ENCODE measurements at regions not wholly inside any gene's neighbourhood (a gene's known extent, or its start where the extent isn't known, plus 50 kb on each side); places are given as distances from the start of the nearest gene placed in this dataset.

DNA sequence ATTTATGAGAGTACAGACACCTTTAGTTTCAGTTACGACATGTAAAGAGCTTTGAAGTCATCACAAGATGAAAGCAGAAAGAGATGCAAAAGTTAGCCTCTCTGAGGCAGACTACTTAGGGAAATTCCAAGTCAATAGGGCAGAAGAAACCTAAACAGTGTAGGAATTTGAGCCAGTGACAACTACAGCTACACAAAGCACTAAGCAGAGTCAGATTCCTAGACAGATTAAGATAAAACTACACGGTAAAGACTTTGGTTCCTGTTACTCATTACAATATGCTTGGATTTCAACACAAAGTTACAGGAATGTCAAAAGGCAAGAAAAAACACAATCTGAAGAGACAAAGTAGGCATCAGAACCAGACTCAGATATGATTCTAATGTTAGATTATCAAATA, 1302.3 kb downstream of the FSCB start:
- Histone ChIP-seq H3K36me3 (ENCODE audit: control insufficient read depth, insufficient read depth, low read length) (no peaks in the 10 kb centered on the region), H3K27me3 (ENCODE audit: control insufficient read depth, insufficient read depth, low read length) (no peaks in the 10 kb centered on the region), H3K9ac (ENCODE audit: insufficient read depth, low read length) (no peak overlapping the region), H4K20me1 (ENCODE audit: control insufficient read depth, extremely low read depth, insufficient read depth, low read length) (no peaks in the 10 kb centered on the region), H3K4me3 (replicated peaks in 1 of 4; ENCODE audit: control extremely low read depth in 1 of 4, insufficient read depth in 1 of 4, low read depth in 3 of 4, low read length in 4 of 4) (no peak overlapping the region), H3K4me1 (ENCODE audit: control insufficient read depth, extremely low read depth, insufficient read depth, low read length) (no peaks in the 10 kb centered on the region), H3K27ac (ENCODE audit: insufficient read depth, low read length) (no peak overlapping the region), H3K9me3 (ENCODE audit: control insufficient read depth, insufficient read depth, low read depth, low read length) (no peaks in the 10 kb centered on the region), H2AFZ (ENCODE audit: low read length) (no peak overlapping the region), H3K4me2 (ENCODE audit: extremely low read depth, insufficient read depth, low read length) (no peak overlapping the region), H3K79me2 (ENCODE audit: control insufficient read depth, insufficient read depth, low read length) (no peaks in the 10 kb centered on the region)
- no peak for TF ChIP-seq EZH2 (IDR thresholded peaks at IDR 0.05; ENCODE audit: low read length, missing control alignments)
- TF ChIP-seq, protein P1, sequence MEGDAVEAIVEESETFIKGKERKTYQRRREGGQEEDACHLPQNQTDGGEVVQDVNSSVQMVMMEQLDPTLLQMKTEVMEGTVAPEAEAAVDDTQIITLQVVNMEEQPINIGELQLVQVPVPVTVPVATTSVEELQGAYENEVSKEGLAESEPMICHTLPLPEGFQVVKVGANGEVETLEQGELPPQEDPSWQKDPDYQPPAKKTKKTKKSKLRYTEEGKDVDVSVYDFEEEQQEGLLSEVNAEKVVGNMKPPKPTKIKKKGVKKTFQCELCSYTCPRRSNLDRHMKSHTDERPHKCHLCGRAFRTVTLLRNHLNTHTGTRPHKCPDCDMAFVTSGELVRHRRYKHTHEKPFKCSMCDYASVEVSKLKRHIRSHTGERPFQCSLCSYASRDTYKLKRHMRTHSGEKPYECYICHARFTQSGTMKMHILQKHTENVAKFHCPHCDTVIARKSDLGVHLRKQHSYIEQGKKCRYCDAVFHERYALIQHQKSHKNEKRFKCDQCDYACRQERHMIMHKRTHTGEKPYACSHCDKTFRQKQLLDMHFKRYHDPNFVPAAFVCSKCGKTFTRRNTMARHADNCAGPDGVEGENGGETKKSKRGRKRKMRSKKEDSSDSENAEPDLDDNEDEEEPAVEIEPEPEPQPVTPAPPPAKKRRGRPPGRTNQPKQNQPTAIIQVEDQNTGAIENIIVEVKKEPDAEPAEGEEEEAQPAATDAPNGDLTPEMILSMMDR (conservative IDR thresholded peaks at IDR 0.05 in 1 of 2, IDR thresholded peaks at IDR 0.05 in 1 of 2; ENCODE audit: low read depth in 1 of 2, low read length in 2 of 2) = no peak
- no peak for DNase-seq (ENCODE audit: low read depth in 2 of 2)

DNA sequence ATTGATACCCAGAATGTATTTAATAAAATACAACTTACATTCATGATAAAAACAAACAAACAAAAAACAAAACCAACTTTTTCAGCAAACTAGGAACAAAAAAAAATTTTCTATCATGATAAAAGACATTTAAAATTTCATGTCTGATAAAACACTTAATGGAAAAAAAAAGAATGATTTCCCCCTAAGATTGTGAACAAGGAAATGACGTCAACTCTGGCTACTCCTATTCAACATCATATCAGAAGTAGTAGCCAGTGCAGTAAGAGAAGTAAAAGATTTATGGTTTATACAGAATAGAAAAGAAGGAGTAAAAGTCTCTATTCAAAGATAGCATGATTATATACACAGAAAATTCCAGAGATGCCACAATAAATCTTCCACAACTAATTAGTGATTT, 1306.6 kb downstream of the FSCB start:
- no peaks in the 10 kb centered on the region for H3K79me2 ChIP-seq (ENCODE audit: control insufficient read depth, insufficient read depth, low read length)
- TF ChIP-seq, protein P1 (conservative IDR thresholded peaks at IDR 0.05 in 1 of 2, IDR thresholded peaks at IDR 0.05 in 1 of 2; ENCODE audit: low read depth in 1 of 2, low read length in 2 of 2) = no peak
- TF ChIP-seq EZH2 (IDR thresholded peaks at IDR 0.05; ENCODE audit: low read length, missing control alignments) = no peak
- no peak overlapping the region for H3K9ac ChIP-seq (ENCODE audit: insufficient read depth, low read length)
- no peak overlapping the region for H3K4me2 ChIP-seq (ENCODE audit: extremely low read depth, insufficient read depth, low read length)
- no peak overlapping the region for H2AFZ ChIP-seq (ENCODE audit: low read length)
- no peak overlapping the region for H3K4me3 ChIP-seq (replicated peaks in 1 of 4; ENCODE audit: control extremely low read depth in 1 of 4, insufficient read depth in 1 of 4, low read depth in 3 of 4, low read length in 4 of 4)
- H3K9me3 ChIP-seq (ENCODE audit: control insufficient read depth, insufficient read depth, low read depth, low read length) = no peaks in the 10 kb centered on the region
- H4K20me1 ChIP-seq (ENCODE audit: control insufficient read depth, extremely low read depth, insufficient read depth, low read length) = no peaks in the 10 kb centered on the region
- H3K4me1 ChIP-seq (ENCODE audit: control insufficient read depth, extremely low read depth, insufficient read depth, low read length) = no peaks in the 10 kb centered on the region
- no peak for DNase-seq (ENCODE audit: low read depth in 2 of 2)
- no peaks in the 10 kb centered on the region for H3K36me3 ChIP-seq (ENCODE audit: control insufficient read depth, insufficient read depth, low read length)
- H3K27me3 ChIP-seq (ENCODE audit: control insufficient read depth, insufficient read depth, low read length) = no peaks in the 10 kb centered on the region
- H3K27ac ChIP-seq (ENCODE audit: insufficient read depth, low read length) = no peak overlapping the region

DNA sequence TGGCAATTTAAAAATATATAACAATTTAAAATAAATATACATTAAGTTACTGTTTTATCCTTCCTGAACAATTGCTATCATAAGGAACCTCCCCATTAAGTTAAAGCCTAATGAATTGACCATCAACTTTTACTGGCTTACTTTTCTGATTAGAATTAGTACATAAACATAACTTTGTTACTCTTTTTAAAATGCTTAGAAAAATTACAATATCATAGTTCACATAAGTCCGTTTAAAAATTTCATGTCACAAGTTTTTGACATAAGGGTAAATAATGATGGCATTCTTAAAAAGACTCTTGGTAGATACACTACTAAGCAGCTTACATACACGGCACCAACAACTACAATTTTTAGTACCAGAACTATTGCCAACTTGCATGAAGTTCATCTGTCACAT, 1308.6 kb downstream of the FSCB start:
- H3K4me3 ChIP-seq (replicated peaks in 1 of 4; ENCODE audit: control extremely low read depth in 1 of 4, insufficient read depth in 1 of 4, low read depth in 3 of 4, low read length in 4 of 4) = no peak overlapping the region
- H3K79me2 ChIP-seq (ENCODE audit: control insufficient read depth, insufficient read depth, low read length) = no peaks in the 10 kb centered on the region
- H4K20me1 ChIP-seq (ENCODE audit: control insufficient read depth, extremely low read depth, insufficient read depth, low read length) = no peaks in the 10 kb centered on the region
- no peak for TF ChIP-seq EZH2 (IDR thresholded peaks at IDR 0.05; ENCODE audit: low read length, missing control alignments)
- TF ChIP-seq, protein P1 (conservative IDR thresholded peaks at IDR 0.05 in 1 of 2, IDR thresholded peaks at IDR 0.05 in 1 of 2; ENCODE audit: low read depth in 1 of 2, low read length in 2 of 2) = no peak
- H3K27ac ChIP-seq (ENCODE audit: insufficient read depth, low read length) = no peak overlapping the region
- no peaks in the 10 kb centered on the region for H3K36me3 ChIP-seq (ENCODE audit: control insufficient read depth, insufficient read depth, low read length)
- H3K9ac ChIP-seq (ENCODE audit: insufficient read depth, low read length) = no peak overlapping the region
- DNase-seq (ENCODE audit: low read depth in 2 of 2) = no peak
- H3K4me1 ChIP-seq (ENCODE audit: control insufficient read depth, extremely low read depth, insufficient read depth, low read length) = no peaks in the 10 kb centered on the region
- no peaks in the 10 kb centered on the region for H3K9me3 ChIP-seq (ENCODE audit: control insufficient read depth, insufficient read depth, low read depth, low read length)
- no peak overlapping the region for H3K4me2 ChIP-seq (ENCODE audit: extremely low read depth, insufficient read depth, low read length)
- no peaks in the 10 kb centered on the region for H3K27me3 ChIP-seq (ENCODE audit: control insufficient read depth, insufficient read depth, low read length)
- no peak overlapping the region for H2AFZ ChIP-seq (ENCODE audit: low read length)
